Stomach (tissue), 8 donors: ENCODE measurements at regions not wholly inside any gene's neighbourhood (a gene's known extent, or its start where the extent isn't known, plus 50 kb on each side); places are given as distances from the start of the nearest gene placed in this dataset.
A peak's percentile ranks its signal among the peaks of the same experiment; 100 is the strongest.

Source experiments
- DNase-seq, 2 donors: peaks; one replicate each; pipeline versions ENCODE4 v3.0.0 to v3.0.0-alpha.2; 2013 to 2019
- H3K27ac ChIP-seq, 5 donors: fragments of 200-600 bp in 4 of 5; sonication (generic) in 4 of 5; one replicate each; pipeline ENCODE4 v1.5.1; 2013 to 2019; ENCODE audit warnings: mild to moderate bottlenecking in 1 of 5, moderate library complexity in 1 of 5
- H3K27me3 ChIP-seq, 3 donors: fragments of 200-600 bp; sonication (generic); one replicate each; pipeline ENCODE4 v1.5.1; 2017 to 2019; ENCODE audit warnings: mixed run types in 1 of 3
- H3K36me3 ChIP-seq, 4 donors: fragments of 200-600 bp; sonication (generic); 1 replicate in 3 of 4; 2 replicates in 1 of 4; pipeline ENCODE4 v1.5.1; 2016 to 2019
- H3K4me1 ChIP-seq, 4 donors: fragments of 200-600 bp; sonication (generic); one replicate each; pipeline ENCODE4 v1.5.1; 2016 to 2019
- H3K4me3 ChIP-seq, 4 donors: fragments of 200-600 bp; sonication (generic) in 3 of 4; one replicate each; pipeline ENCODE4 v1.5.1; 2016 to 2019; ENCODE audit warnings: mild to moderate bottlenecking in 1 of 4
- H3K9me3 ChIP-seq, 4 donors: fragments of 200-600 bp; sonication (generic); one replicate each; pipeline ENCODE4 v1.5.1; 2016 to 2019
- EP300 ChIP-seq: sonication (generic); formaldehyde crosslinking; IDR thresholded peaks from one replicate; pipeline ENCODE4 v1.6.1; 2017; ENCODE audit warnings: antibody characterized with exemption
- POLR2A ChIP-seq, 4 donors: fragments of 450-650 bp; IDR thresholded peaks; one replicate each; pipeline ENCODE4 v1.6.1; 2016; ENCODE audit warnings: antibody characterized with exemption in 4 of 4, control low read depth in 2 of 4, mild to moderate bottlenecking in 1 of 4, moderate library complexity in 1 of 4
- POLR2AphosphoS5 ChIP-seq, 3 donors: sonication (generic); formaldehyde crosslinking; IDR thresholded peaks; one replicate each; pipeline ENCODE4 v1.6.1; 2016; ENCODE audit warnings: antibody characterized with exemption in 3 of 3
- whole genome bisulfite sequencing, 5 donors: extraction: QIAGEN DNeasy Blood & Tissue Kit in 3 of 5; methylation state at CpG; one replicate each; pipeline versions ENCODE4 v1.1.5 to v1.1.7; 2013 to 2018; 5-methylcytosine and 5-hydroxymethylcytosine counted together
- intact Hi-C: fragments of 100-400 bp; cut with DNase I; formaldehyde crosslinking; loops from one replicate; pipeline ENCODE4 v1.15.1; 2023; ENCODE audit warnings: low total_unique reads
- TF ChIP-seq, protein P1 (sequence below), 7 experiments: fragments of 450-650 bp in 4 of 7; fragments of 200-600 bp in 3 of 7; sonication (generic) in 3 of 7; IDR thresholded peaks; one replicate each; pipeline ENCODE4 v1.5.1; 2016 to 2019; ENCODE audit warnings: antibody characterized with exemption in 7 of 7, control low read depth in 2 of 7, mild to moderate bottlenecking in 1 of 7
- donor health status: healthy with polysubstance abuse.
- donor health status: Bipolar disorder and iron deficiency.
- donor health status: healthy.

- Histone ChIP-seq H3K36me3 (no peaks in the 10 kb centered on the region), H3K27ac (no peak overlapping the region), H3K4me3 (no peak overlapping the region), H3K9me3 (peaks cover 0 to 4% (median 1%) of the 10 kb centered on the region in 4 donors), H3K4me1 (no peaks in the 10 kb centered on the region), H3K27me3 (no peaks in the 10 kb centered on the region)
- intact Hi-C loops, result no loop called here
- DNase-seq, result no peak
- WGBS, 5 donors, result 39 to 62% (median 47%) methylated on average over 3 of the region's 3 CpGs
- no peak for TF ChIP-seq POLR2A (IDR thresholded peaks at IDR 0.05)
- no peak for TF ChIP-seq POLR2AphosphoS5 (IDR thresholded peaks at IDR 0.05)
- TF ChIP-seq, protein P1, sequence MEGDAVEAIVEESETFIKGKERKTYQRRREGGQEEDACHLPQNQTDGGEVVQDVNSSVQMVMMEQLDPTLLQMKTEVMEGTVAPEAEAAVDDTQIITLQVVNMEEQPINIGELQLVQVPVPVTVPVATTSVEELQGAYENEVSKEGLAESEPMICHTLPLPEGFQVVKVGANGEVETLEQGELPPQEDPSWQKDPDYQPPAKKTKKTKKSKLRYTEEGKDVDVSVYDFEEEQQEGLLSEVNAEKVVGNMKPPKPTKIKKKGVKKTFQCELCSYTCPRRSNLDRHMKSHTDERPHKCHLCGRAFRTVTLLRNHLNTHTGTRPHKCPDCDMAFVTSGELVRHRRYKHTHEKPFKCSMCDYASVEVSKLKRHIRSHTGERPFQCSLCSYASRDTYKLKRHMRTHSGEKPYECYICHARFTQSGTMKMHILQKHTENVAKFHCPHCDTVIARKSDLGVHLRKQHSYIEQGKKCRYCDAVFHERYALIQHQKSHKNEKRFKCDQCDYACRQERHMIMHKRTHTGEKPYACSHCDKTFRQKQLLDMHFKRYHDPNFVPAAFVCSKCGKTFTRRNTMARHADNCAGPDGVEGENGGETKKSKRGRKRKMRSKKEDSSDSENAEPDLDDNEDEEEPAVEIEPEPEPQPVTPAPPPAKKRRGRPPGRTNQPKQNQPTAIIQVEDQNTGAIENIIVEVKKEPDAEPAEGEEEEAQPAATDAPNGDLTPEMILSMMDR (IDR thresholded peaks at IDR 0.05), result no peak
- TF ChIP-seq EP300, result no peak
These were observed 1090.0 kb upstream of the EYS start for GRCh38 chr6:66796987-66797386.

DNA sequence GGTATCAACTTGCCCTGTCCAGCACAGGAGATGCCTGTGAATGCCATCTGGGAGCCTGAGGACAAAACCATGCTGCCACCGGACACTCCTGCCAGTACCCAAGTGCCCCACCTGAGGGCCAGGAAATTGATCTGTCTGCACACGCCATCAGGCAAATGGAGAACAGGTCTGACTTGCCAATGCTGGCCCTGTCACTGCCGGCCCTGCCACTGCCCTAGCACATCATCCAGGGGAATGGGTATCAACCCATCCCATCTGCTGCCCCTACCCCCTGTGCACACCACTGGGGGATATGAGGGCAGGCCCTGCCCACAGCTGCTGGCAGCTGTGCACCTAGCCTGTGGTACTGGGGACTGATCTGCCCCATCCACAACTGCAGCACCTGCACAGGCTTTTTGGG lies 1081.6 kb upstream of the EYS start:
- Histone ChIP-seq H3K4me1 (no peaks in the 10 kb centered on the region), H3K36me3 (no peaks in the 10 kb centered on the region), H3K27ac (no peak overlapping the region), H3K4me3 (no peak overlapping the region), H3K9me3 (peaks cover 0 to 14% (median 0%) of the 10 kb centered on the region in 4 donors), H3K27me3 (no peaks in the 10 kb centered on the region)
- intact Hi-C loops, result no loop called here
- TF ChIP-seq, protein P1 (IDR thresholded peaks at IDR 0.05), result no peak
- no peak for TF ChIP-seq POLR2A (IDR thresholded peaks at IDR 0.05)
- TF ChIP-seq POLR2AphosphoS5 (IDR thresholded peaks at IDR 0.05), result no peak
- no peak for TF ChIP-seq EP300
- 95 to 100% (median 97%) methylated on average over 3 of the region's 3 CpGs for WGBS, 5 donors
- no peak for DNase-seq

DNA sequence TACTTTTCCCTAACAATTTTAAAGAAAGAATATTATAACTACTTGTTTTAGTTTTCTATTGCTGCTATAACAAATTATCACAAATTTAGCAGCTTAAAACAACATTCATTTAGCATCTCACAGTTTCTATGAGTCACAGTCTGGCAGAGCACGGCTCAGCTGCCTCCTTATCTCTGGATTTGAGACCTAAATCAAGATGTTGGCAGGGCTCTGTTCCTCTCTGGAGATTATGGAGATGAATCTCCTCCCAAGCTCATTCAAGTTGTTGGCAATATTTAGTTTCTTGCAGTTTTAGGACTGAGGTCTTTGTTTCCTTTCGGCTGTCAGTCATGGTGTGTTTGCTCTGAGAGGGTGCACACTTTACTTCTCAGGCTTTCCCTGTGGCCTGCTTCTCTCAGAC lies 1065.8 kb upstream of the EYS start:
- H3K9me3 ChIP-seq, result peaks cover 0 to 16% (median 3%) of the 10 kb centered on the region in 4 donors
- no peak overlapping the region for H3K27ac ChIP-seq
- H3K4me3 ChIP-seq, result no peak overlapping the region
- intact Hi-C loops, result no loop called here
- no peaks in the 10 kb centered on the region for H3K36me3 ChIP-seq
- H3K4me1 ChIP-seq, result no peaks in the 10 kb centered on the region
- whole genome bisulfite sequencing, 5 donors, result 15 to 25% (median 20%) methylated on average over 2 of the region's 2 CpGs
- H3K27me3 ChIP-seq, result no peaks in the 10 kb centered on the region
- DNase-seq, result peak in 1 of 2 donors; percentile 31
- TF ChIP-seq EP300, result no peak
- TF ChIP-seq, protein P1 (IDR thresholded peaks at IDR 0.05), result no peak
- TF ChIP-seq POLR2A (IDR thresholded peaks at IDR 0.05), result no peak
- TF ChIP-seq POLR2AphosphoS5 (IDR thresholded peaks at IDR 0.05), result no peak

DNA sequence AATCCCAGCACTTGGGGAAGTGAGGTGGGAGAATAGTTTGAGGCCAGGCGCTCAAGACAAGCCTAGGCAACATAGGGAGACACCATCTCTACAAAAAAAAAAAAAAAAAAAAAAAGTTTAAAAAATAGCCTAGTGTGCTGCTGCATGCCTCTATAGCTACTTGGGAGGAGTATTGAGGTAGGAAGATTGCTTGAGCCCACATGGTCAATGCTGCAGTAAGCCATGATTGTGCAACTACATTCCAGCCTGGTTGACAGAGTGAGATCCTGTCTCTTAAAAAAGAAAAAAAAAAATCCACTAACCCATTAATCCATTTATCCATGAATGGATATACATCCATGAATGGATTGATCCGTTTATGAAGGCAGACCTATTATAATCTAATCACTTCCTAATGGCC lies 1064.6 kb upstream of the EYS start:
- 59 to 80% (median 79%) methylated on average over 2 of the region's 2 CpGs for WGBS, 5 donors
- no peaks in the 10 kb centered on the region for H3K4me1 ChIP-seq
- no peak overlapping the region for H3K27ac ChIP-seq
- DNase-seq, result no peak
- intact Hi-C loops, result no loop called here
- H3K9me3 ChIP-seq, result peaks cover 0 to 14% (median 3%) of the 10 kb centered on the region in 4 donors
- H3K36me3 ChIP-seq, result no peaks in the 10 kb centered on the region
- no peaks in the 10 kb centered on the region for H3K27me3 ChIP-seq
- H3K4me3 ChIP-seq, result no peak overlapping the region
- TF ChIP-seq, protein P1 (IDR thresholded peaks at IDR 0.05), result no peak
- TF ChIP-seq EP300 (no peak), POLR2AphosphoS5 (IDR thresholded peaks at IDR 0.05) (no peak), POLR2A (IDR thresholded peaks at IDR 0.05) (no peak)
